ENCODE measurements at regions not wholly inside any gene's neighbourhood (a gene's known extent, or its start where the extent isn't known, plus 50 kb on each side); places are given as distances from the start of the nearest gene placed in this dataset.

- CTCF ChIA-PET: no interaction called here
- Mint-ChIP-seq H3K4me3 (no peak overlapping the region), H3K4me1 (peaks cover 3% of the 10 kb centered on the region; the same call in 1 of the 2 replicates), H3K27ac (no peak overlapping the region), H3K36me3 (no peaks in the 10 kb centered on the region), H3K9me3 (no peaks in the 10 kb centered on the region; the same call in 1 of the 2 replicates), H3K27me3 (ENCODE audit: low read depth) (peaks cover 11% of the 10 kb centered on the region)
- TF ChIP-seq ZNF263 (CRISPR knock-in tag; IDR thresholded peaks at IDR 0.05; ENCODE audit: low read depth) (no peak), KAT7 (CRISPR knock-in tag; IDR thresholded peaks at IDR 0.05; ENCODE audit: borderline replicate concordance) (no peak), ZNF121 (CRISPR knock-in tag; IDR thresholded peaks at IDR 0.05) (no peak), NR2C2 (CRISPR knock-in tag; IDR thresholded peaks at IDR 0.05) (no peak), MYBL2 (CRISPR knock-in tag; IDR thresholded peaks at IDR 0.05) (no peak), NFYB (CRISPR knock-in tag; conservative IDR thresholded peaks at IDR 0.05; ENCODE audit: low read depth) (no peak)
- TF ChIP-seq, protein P1, sequence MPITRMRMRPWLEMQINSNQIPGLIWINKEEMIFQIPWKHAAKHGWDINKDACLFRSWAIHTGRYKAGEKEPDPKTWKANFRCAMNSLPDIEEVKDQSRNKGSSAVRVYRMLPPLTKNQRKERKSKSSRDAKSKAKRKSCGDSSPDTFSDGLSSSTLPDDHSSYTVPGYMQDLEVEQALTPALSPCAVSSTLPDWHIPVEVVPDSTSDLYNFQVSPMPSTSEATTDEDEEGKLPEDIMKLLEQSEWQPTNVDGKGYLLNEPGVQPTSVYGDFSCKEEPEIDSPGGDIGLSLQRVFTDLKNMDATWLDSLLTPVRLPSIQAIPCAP (CRISPR knock-in tag; IDR thresholded peaks at IDR 0.05): no peak
- POLR2A ChIA-PET: no interaction called here
- DNase-seq (ENCODE audit: low spot score) (no peak), ATAC-seq (no peak)
Observed at GRCh38 chr20:62546606-62547005, 70.8 kb upstream of the GATA5 start.

DNA sequence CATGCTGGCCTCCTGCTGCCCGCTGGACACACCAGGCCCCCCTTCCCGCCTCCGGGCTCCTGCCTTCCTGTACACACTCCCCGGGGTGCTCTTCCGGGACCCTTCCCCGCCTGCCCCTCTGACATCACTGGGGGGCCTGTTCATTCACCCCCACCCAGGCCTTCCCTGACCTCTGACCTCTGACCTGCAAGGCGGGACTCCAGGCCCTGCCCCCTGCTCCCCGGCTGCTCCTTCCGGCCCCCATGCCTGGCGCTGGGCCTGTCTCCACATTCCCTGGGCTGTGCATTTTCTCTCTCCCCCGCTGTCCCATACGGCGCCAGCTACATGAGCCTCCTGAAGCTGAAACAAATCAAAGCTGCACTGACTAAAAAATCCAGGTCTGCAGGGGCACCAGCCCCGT lies 71.6 kb upstream of the GATA5 start:
- TF ChIP-seq NR2C2 (CRISPR knock-in tag; IDR thresholded peaks at IDR 0.05): no peak
- TF ChIP-seq E2F4 (CRISPR knock-in tag; IDR thresholded peaks at IDR 0.05; ENCODE audit: borderline replicate concordance, low read depth): no peak
- TF ChIP-seq USF2 (CRISPR knock-in tag; IDR thresholded peaks at IDR 0.05): no peak
- TF ChIP-seq, protein P2, sequence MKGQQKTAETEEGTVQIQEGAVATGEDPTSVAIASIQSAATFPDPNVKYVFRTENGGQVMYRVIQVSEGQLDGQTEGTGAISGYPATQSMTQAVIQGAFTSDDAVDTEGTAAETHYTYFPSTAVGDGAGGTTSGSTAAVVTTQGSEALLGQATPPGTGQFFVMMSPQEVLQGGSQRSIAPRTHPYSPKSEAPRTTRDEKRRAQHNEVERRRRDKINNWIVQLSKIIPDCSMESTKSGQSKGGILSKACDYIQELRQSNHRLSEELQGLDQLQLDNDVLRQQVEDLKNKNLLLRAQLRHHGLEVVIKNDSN (CRISPR knock-in tag; IDR thresholded peaks at IDR 0.05): no peak
- no peak for TF ChIP-seq NR1H2 (CRISPR knock-in tag; IDR thresholded peaks at IDR 0.05)
- TF ChIP-seq FOXP4 (CRISPR knock-in tag; IDR thresholded peaks at IDR 0.05): no peak
- H3K27ac Mint-ChIP-seq: no peak overlapping the region; the same call in 1 of the 2 replicates
- ChIA-PET CTCF (interaction anchor here (5.0 kb wide), 1 partner anchor 8 kb away, joined by 34 read pairs; no protein-coding TSS in a partner anchor), POLR2A (no interaction called here)
- no peaks in the 10 kb centered on the region for H3K36me3 Mint-ChIP-seq
- DNase-seq (ENCODE audit: low spot score) (no peak), ATAC-seq (no peak)
- H3K4me3 Mint-ChIP-seq: no peak overlapping the region
- H3K9me3 Mint-ChIP-seq: no peaks in the 10 kb centered on the region; the same call in 1 of the 2 replicates
- H3K4me1 Mint-ChIP-seq: peaks cover 6% of the 10 kb centered on the region; the same call in 1 of the 2 replicates
- peaks cover 15% of the 10 kb centered on the region for H3K27me3 Mint-ChIP-seq (ENCODE audit: low read depth)

DNA sequence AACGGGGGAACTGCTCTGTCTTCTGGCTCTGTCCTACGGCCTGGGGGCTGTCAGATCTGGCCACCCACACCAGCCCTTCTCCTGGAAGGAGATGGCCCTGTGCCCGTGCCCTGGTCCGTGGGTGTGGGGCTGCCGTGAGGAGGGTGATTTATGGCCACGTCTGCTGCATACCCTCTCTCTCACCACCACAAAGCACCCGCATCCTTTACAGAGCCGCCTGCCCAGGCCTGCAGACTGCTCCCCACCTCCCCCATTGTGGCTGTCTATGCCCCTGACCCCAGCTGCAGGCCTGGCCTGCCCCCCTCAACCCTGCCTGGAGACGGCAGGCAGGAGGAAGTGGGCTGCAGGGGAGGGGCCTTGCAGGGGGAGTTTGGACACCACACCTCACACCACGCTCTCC lies 72.7 kb upstream of the GATA5 start:
- Mint-ChIP-seq H3K36me3 (no peaks in the 10 kb centered on the region), H3K27ac (no peak overlapping the region), H3K27me3 (ENCODE audit: low read depth) (peaks cover 20% of the 10 kb centered on the region), H3K4me3 (no peak overlapping the region), H3K9me3 (no peaks in the 10 kb centered on the region; the same call in 1 of the 2 replicates), H3K4me1 (peaks cover 9% of the 10 kb centered on the region; the same call in 1 of the 2 replicates)
- no peak for DNase-seq (ENCODE audit: low spot score)
- no peak for ATAC-seq
- TF ChIP-seq KAT7 (CRISPR knock-in tag; IDR thresholded peaks at IDR 0.05; ENCODE audit: borderline replicate concordance): no peak
- TF ChIP-seq MYBL2 (CRISPR knock-in tag; IDR thresholded peaks at IDR 0.05): no peak
- no peak for TF ChIP-seq CDX4 (CRISPR knock-in tag; IDR thresholded peaks at IDR 0.05; ENCODE audit: borderline replicate concordance)
- TF ChIP-seq GRHL2 (CRISPR knock-in tag; IDR thresholded peaks at IDR 0.05; ENCODE audit: insufficient replicate concordance, severe bottlenecking): no peak
- TF ChIP-seq HMGA2 (CRISPR knock-in tag; IDR thresholded peaks at IDR 0.05): no peak
- no peak for TF ChIP-seq TP53 (CRISPR knock-in tag; IDR thresholded peaks at IDR 0.05)
- TF ChIP-seq EMX1 (CRISPR knock-in tag; IDR thresholded peaks at IDR 0.05): no peak
- TF ChIP-seq CREB1 (CRISPR knock-in tag; IDR thresholded peaks at IDR 0.05): no peak
- no peak for TF ChIP-seq NR3C1 (CRISPR knock-in tag; conservative IDR thresholded peaks at IDR 0.05; ENCODE audit: low read depth)
- no peak for TF ChIP-seq E2F4 (CRISPR knock-in tag; IDR thresholded peaks at IDR 0.05; ENCODE audit: borderline replicate concordance, low read depth)
- TF ChIP-seq MXD4 (CRISPR knock-in tag; IDR thresholded peaks at IDR 0.05; ENCODE audit: borderline replicate concordance): no peak
- no peak for TF ChIP-seq ELF4 (CRISPR knock-in tag; IDR thresholded peaks at IDR 0.05; ENCODE audit: low read depth)
- POLR2A ChIA-PET: no interaction called here
- CTCF ChIA-PET: interaction anchor here (1.1 to 5.0 kb wide), 9 partner anchors 9 to 111 kb away, joined by 3 to 34 read pairs (median 6); no protein-coding TSS in a partner anchor
